ENCODE measurements at regions not wholly inside any gene's neighbourhood (a gene's known extent, or its start where the extent isn't known, plus 50 kb on each side); places are given as distances from the start of the nearest gene placed in this dataset.

- H4K20me1 ChIP-seq (replicated peaks; ENCODE audit: insufficient read depth) = no peaks in the 10 kb centered on the region
- no peak overlapping the region for H3K4me3 ChIP-seq
- H3K27me3 ChIP-seq (ENCODE audit: insufficient read depth) = no peaks in the 10 kb centered on the region
- DNase-seq (ENCODE audit: low spot score) = no peak
- no peak overlapping the region for H2AFZ ChIP-seq
- no peaks in the 10 kb centered on the region for H3K79me2 ChIP-seq (replicated peaks; ENCODE audit: insufficient read depth)
- Mint-ChIP-seq H3K27me3 (ENCODE audit: insufficient read depth, low read depth, poor library complexity) (peaks cover 5% of the 10 kb centered on the region), H3K27ac (no peak overlapping the region; the same call in 1 of the 2 replicates), H3K4me3 (no peak overlapping the region), H3K4me1 (peaks cover 3% of the 10 kb centered on the region; the same call in 1 of the 3 replicates), H3K36me3 (ENCODE audit: low read depth) (no peaks in the 10 kb centered on the region), H3K9me3 (peaks cover 4% of the 10 kb centered on the region; the same call in 1 of the 3 replicates)
- H3K4me2 ChIP-seq = no peak overlapping the region
- no peaks in the 10 kb centered on the region for H3K4me1 ChIP-seq (ENCODE audit: insufficient read depth)
- no peaks in the 10 kb centered on the region for H3K9me2 ChIP-seq (ENCODE audit: insufficient read depth)
- no peak for ATAC-seq
- H3K27ac ChIP-seq (ENCODE audit: low read depth) = no peak overlapping the region
- TF ChIP-seq POLR2AphosphoS5 (IDR thresholded peaks at IDR 0.05; ENCODE audit: low read depth) (no peak), STAT1 (IDR thresholded peaks at IDR 0.05; ENCODE audit: unreplicated experiment) (no peak), NANOG (IDR thresholded peaks at IDR 0.05; ENCODE audit: borderline replicate concordance) (no peak), CREB1 (CRISPR knock-in tag; IDR thresholded peaks at IDR 0.05; ENCODE audit: low read depth) (no peak), ZNF331 (CRISPR knock-in tag; IDR thresholded peaks at IDR 0.05; ENCODE audit: low read depth) (no peak), EZH2phosphoT487 (IDR thresholded peaks at IDR 0.05; ENCODE audit: unreplicated experiment) (no peak), ETS1 (IDR thresholded peaks at IDR 0.05) (no peak), EZH2 (IDR thresholded peaks at IDR 0.05; ENCODE audit: low read depth, unreplicated experiment) (no peak), ZNF462 (CRISPR knock-in tag; IDR thresholded peaks at IDR 0.05) (no peak), CTCF (conservative IDR thresholded peaks at IDR 0.05; ENCODE audit: low read depth in 2 of 2) (no peak), JUNB (IDR thresholded peaks at IDR 0.05; ENCODE audit: unreplicated experiment) (no peak)
- H3K36me3 ChIP-seq (ENCODE audit: insufficient read depth) = no peaks in the 10 kb centered on the region
- H3F3A ChIP-seq (replicated peaks; ENCODE audit: low read depth) = no peaks in the 10 kb centered on the region
Measured at GRCh38 chr20:58005581-58006345, 222.7 kb downstream of the ANKRD60 start.
